Osteoblast (primary cell): ENCODE measurements at regions not wholly inside any gene's neighbourhood (a gene's known extent, or its start where the extent isn't known, plus 50 kb on each side); places are given as distances from the start of the nearest gene placed in this dataset.
A peak's percentile ranks its signal among the peaks of the same experiment; 100 is the strongest.
"Not testable (repeated sequence)": the region's sequence is repeated elsewhere in the genome, so short reads cannot be mapped to it uniquely, and the experiment has no call there.

ENCODE experiments used
- DNase-seq: peaks from one replicate; pipeline ENCODE4 v3.0.0; 2011; ENCODE audit warnings: low spot score, mixed read lengths; ENCODE audit not compliant: insufficient read length; ENCODE audit errors: missing footprints
- H2AFZ ChIP-seq: 2 replicates; pipeline ENCODE4 v1.6.0; 2011; ENCODE audit warnings: mild to moderate bottlenecking, low read length
- H3K27ac ChIP-seq: 2 replicates; pipeline ENCODE4 v1.5.1; 2011; ENCODE audit warnings: mild to moderate bottlenecking, low read depth, low read length, moderate library complexity
- H3K27me3 ChIP-seq: 2 replicates; pipeline ENCODE4 v1.6.0; 2012; ENCODE audit warnings: mild to moderate bottlenecking, control low read depth, inconsistent platforms, low read length, moderate library complexity; ENCODE audit not compliant: insufficient read depth
- H3K36me3 ChIP-seq: 2 replicates; pipeline ENCODE4 v1.5.1; 2011; ENCODE audit warnings: mild to moderate bottlenecking, low read length, control low read depth, moderate library complexity; ENCODE audit not compliant: insufficient read depth
- H3K4me1 ChIP-seq: 2 replicates; pipeline ENCODE4 v1.5.1; 2011; ENCODE audit warnings: mild to moderate bottlenecking, low read length, control low read depth, moderate library complexity; ENCODE audit not compliant: insufficient read depth
- H3K4me2 ChIP-seq: 2 replicates; pipeline ENCODE4 v1.6.0; 2011; ENCODE audit warnings: mild to moderate bottlenecking, low read length; ENCODE audit not compliant: insufficient read depth
- H3K4me3 ChIP-seq: fragments of 200-600 bp; sonication (generic); 3 replicates; pipeline ENCODE4 v1.5.1; 2012; ENCODE audit warnings: mild to moderate bottlenecking, low read length, inconsistent platforms; ENCODE audit not compliant: insufficient read depth
- H3K79me2 ChIP-seq: 2 replicates; pipeline ENCODE4 v1.6.0; 2012; ENCODE audit warnings: mild to moderate bottlenecking, low read length, control low read depth, inconsistent platforms; ENCODE audit not compliant: insufficient read depth
- H3K9me3 ChIP-seq: 2 replicates; pipeline ENCODE4 v1.5.1; 2011; ENCODE audit warnings: low read depth, low read length, control low read depth
- H4K20me1 ChIP-seq: 2 replicates; pipeline ENCODE4 v1.6.0; 2012; ENCODE audit warnings: mild to moderate bottlenecking, low read length, control low read depth; ENCODE audit not compliant: insufficient read depth
- TF ChIP-seq, protein P1 (sequence below): IDR thresholded peaks from 2 replicates; pipeline ENCODE4 v1.5.1; 2011; ENCODE audit warnings: mild to moderate bottlenecking, low read depth, low read length, moderate library complexity; ENCODE audit errors: extremely low read depth

DNA sequence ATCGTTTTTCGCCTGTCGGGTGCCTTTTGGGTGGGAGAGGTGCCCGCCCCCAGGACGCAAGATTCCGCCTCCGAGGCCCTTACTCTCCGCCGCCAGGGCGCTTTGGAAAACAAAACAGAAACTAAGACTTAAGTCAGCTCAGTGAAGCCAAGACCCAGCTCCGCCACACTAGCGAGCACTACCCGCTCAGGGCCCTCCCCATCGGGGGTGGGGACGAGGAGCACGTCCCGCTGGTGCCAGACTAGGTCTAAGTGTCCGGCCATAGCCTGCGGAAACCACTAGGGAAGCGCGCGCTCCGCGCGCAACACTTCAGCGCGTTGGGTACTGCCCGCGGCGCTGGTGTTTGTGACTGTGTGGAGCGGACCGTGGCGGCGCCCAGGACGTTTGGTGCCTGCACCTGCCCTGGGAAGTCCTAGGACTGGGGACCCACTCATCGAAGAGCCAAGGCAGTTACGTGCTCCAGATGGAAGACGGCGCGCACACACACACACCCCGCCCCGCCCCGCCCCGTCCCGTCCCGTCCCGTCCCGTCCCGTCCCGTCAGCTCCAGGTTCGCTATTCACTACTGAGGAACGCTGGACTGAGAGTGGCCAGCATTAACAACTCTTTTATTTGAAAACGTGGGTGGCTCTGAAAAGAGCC is 57.6 kb upstream of the BOLA1 start:
- not testable (repeated sequence) for H3K27me3 ChIP-seq, H2AFZ ChIP-seq, H3K9me3 ChIP-seq, DNase-seq, H4K20me1 ChIP-seq, H3K4me3 ChIP-seq, H3K27ac ChIP-seq, H3K4me2 ChIP-seq, H3K36me3 ChIP-seq
- H3K79me2 ChIP-seq = peaks cover 32% of the 10 kb centered on the region
- H3K4me1 ChIP-seq = peaks cover 12% of the 10 kb centered on the region

DNA sequence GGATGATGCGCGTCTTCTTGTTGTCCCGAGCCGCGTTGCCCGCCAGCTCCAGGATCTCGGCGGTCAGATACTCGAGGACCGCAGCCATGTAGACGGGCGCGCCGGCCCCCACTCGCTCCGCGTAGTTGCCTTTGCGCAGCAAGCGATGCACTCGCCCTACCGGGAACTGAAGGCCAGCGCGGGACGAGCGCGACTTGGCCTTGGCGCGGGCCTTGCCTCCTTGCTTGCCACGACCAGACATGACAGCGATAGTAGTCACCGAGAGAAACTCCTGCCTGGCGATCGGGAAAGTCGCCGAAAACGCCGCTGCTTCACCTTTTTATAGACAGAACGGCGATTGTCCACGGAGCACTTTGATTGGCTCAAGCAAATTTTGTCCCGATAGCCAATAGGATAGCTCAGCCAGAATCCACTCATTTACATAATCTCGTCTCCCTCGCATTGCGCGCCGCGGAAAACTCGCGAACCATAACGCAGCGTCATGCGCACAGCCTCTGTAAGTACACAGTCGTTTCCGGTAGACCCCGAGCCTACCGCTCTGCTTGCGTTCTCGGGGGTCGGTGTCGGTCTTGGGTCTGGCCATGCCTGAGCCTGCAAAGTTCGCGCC is 56.8 kb upstream of the BOLA1 start:
- Histone ChIP-seq H3K79me2 (peaks cover 40% of the 10 kb centered on the region), H3K4me1 (peaks cover 12% of the 10 kb centered on the region), H4K20me1 (peaks cover 12% of the 10 kb centered on the region)
- not testable (repeated sequence) for H3K9me3 ChIP-seq, H3K27me3 ChIP-seq, H2AFZ ChIP-seq, H3K36me3 ChIP-seq, DNase-seq, H3K4me3 ChIP-seq, H3K27ac ChIP-seq, H3K4me2 ChIP-seq

DNA sequence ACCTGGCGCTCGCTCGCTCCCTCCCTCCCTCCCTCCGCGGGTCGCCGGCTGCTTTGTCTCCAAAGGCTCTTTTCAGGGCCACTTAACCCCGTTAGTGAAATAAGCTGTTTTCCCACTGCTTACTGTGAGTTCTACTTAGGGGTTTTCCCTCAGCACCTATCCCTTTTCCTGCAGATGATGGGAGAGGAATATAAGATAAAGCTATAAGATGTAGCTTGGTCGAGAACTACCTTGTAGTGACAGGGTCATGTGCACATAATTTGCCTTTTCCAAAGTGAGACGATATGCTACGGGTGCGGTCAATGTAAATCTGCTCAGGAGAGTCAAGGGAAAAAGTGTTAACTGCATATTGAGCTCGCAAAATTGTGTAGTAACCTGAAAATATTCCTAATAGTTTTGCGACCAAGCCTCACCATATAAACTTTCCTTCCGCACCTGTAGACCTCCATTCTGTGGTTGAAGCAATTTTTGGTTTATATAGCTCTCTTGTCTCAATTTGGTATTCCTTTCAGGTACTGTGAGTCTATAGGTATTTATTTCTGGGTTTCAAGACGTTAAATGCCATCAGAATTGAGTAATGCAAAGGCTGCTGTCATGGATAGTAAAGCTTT is 55.8 kb upstream of the BOLA1 start:
- Histone ChIP-seq H3K9me3 (no peaks in the 10 kb centered on the region), H2AFZ (no peak overlapping the region), H3K27me3 (no peaks in the 10 kb centered on the region), H3K79me2 (peaks cover 49% of the 10 kb centered on the region), H3K4me3 (peak overlapping the region; percentile 72), H3K27ac (peak overlapping the region; percentile 38), H3K36me3 (no peaks in the 10 kb centered on the region), H3K4me2 (peak overlapping the region; percentile 86), H3K4me1 (peaks cover 17% of the 10 kb centered on the region), H4K20me1 (peaks cover 16% of the 10 kb centered on the region)
- TF ChIP-seq, protein P1, sequence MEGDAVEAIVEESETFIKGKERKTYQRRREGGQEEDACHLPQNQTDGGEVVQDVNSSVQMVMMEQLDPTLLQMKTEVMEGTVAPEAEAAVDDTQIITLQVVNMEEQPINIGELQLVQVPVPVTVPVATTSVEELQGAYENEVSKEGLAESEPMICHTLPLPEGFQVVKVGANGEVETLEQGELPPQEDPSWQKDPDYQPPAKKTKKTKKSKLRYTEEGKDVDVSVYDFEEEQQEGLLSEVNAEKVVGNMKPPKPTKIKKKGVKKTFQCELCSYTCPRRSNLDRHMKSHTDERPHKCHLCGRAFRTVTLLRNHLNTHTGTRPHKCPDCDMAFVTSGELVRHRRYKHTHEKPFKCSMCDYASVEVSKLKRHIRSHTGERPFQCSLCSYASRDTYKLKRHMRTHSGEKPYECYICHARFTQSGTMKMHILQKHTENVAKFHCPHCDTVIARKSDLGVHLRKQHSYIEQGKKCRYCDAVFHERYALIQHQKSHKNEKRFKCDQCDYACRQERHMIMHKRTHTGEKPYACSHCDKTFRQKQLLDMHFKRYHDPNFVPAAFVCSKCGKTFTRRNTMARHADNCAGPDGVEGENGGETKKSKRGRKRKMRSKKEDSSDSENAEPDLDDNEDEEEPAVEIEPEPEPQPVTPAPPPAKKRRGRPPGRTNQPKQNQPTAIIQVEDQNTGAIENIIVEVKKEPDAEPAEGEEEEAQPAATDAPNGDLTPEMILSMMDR = no peak
- DNase-seq = peak; percentile 11

DNA sequence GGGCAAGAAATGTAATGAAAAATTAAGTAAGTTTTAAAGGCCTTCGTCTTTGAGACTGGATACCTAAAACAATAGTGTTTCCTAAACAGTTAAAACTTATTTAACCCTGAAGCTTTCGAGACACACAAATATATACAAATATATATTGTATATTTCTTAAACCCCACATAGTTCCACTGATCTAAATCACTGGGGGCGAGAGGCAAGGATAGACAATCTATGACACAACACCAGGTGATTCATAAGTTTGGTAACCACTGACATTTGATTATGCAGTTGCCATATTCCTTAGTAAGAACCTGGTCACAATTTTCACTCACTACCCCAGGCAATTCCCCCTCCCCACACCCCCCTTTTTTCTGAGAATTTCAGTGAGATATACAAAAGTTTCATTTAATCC is 55.3 kb upstream of the BOLA1 start:
- Histone ChIP-seq H3K9me3 (no peaks in the 10 kb centered on the region), H2AFZ (no peak overlapping the region), H3K4me3 (peak overlapping the region; percentile 72), H3K4me2 (peak overlapping the region; percentile 86), H3K36me3 (no peaks in the 10 kb centered on the region), H3K27ac (peak overlapping the region; percentile 59), H3K79me2 (peaks cover 55% of the 10 kb centered on the region), H3K4me1 (peaks cover 22% of the 10 kb centered on the region), H3K27me3 (no peaks in the 10 kb centered on the region), H4K20me1 (peaks cover 21% of the 10 kb centered on the region)
- peak; percentile 62 for DNase-seq
- TF ChIP-seq, protein P1 = no peak
